K562 (cell line): ENCODE measurements at regions not wholly inside any gene's neighbourhood (a gene's known extent, or its start where the extent isn't known, plus 50 kb on each side); places are given as distances from the start of the nearest gene placed in this dataset.

Experiments used
- CTCF ChIP-seq, 3 experiments: IDR thresholded peaks in 2 of 3; conservative IDR thresholded peaks in 1 of 3; 2 replicates each; pipeline ENCODE4 v1.5.1; 2011 to 2012; ENCODE audit warnings: low read length in 3 of 3, mild to moderate bottlenecking in 3 of 3, control low read depth in 2 of 3, improper control_type of control experiment in 1 of 3, inconsistent platforms in 1 of 3, low read depth in 1 of 3, mixed read lengths in 1 of 3, moderate library complexity in 1 of 3; ENCODE audit not compliant: insufficient read depth in 2 of 3
- FIP1L1 ChIP-seq: fragments of 200-400 bp; formaldehyde crosslinking; IDR thresholded peaks from 2 replicates; pipeline ENCODE4 v1.6.1; 2018; ENCODE audit warnings: mild to moderate bottlenecking, low read depth, low read length; ENCODE audit not compliant: poor library complexity, severe bottlenecking
- HCFC1 ChIP-seq: IDR thresholded peaks from 2 replicates; pipeline ENCODE4 v1.6.1; 2012; ENCODE audit warnings: low read depth, low read length, improper control_type of control experiment
- ILF3 ChIP-seq: fragments of 450-650 bp; IDR thresholded peaks from 2 replicates; pipeline ENCODE4 v1.6.1; 2018; ENCODE audit warnings: antibody characterized with exemption, mild to moderate bottlenecking, moderate library complexity, borderline replicate concordance
- IRF1 ChIP-seq: sonication (generic); formaldehyde crosslinking; IDR thresholded peaks from 2 replicates; pipeline ENCODE4 v1.8.0; 2022; ENCODE audit warnings: missing genetic modification reagents, mild to moderate bottlenecking, borderline replicate concordance
- POLR2AphosphoS5 ChIP-seq: IDR thresholded peaks from 2 replicates; pipeline ENCODE4 v1.6.1; 2011; ENCODE audit warnings: mild to moderate bottlenecking, low read depth, low read length, moderate library complexity; ENCODE audit not compliant: control insufficient read depth, insufficient read depth
- RAD21 ChIP-seq, 2 experiments: fragments of 250-450 bp in 1 of 2; fragments of 450-650 bp in 1 of 2; sonication (Bioruptor Pico) in 1 of 2; formaldehyde crosslinking in 1 of 2; IDR thresholded peaks in 1 of 2; conservative IDR thresholded peaks in 1 of 2; 2 replicates each; pipeline versions ENCODE4 v1.4.0 to v1.8.0; 2020 to 2022; ENCODE audit warnings: mild to moderate bottlenecking in 2 of 2, moderate library complexity in 1 of 2
- TAF9B ChIP-seq: fragments of 450-650 bp; IDR thresholded peaks from 2 replicates; pipeline ENCODE4 v1.6.1; 2018; ENCODE audit warnings: mild to moderate bottlenecking; ENCODE audit not compliant: partially characterized antibody
- USF2 ChIP-seq: sonication (generic); formaldehyde crosslinking; IDR thresholded peaks from 2 replicates; pipeline ENCODE4 v1.5.0; 2020; ENCODE audit warnings: missing genetic modification reagents
- ZHX1 ChIP-seq: fragments of 150-350 bp; conservative IDR thresholded peaks from 2 replicates; pipeline ENCODE4 v1.6.1; 2014; ENCODE audit warnings: low read length
- ZNF143 ChIP-seq: sonication (generic); formaldehyde crosslinking; IDR thresholded peaks from 2 replicates; pipeline ENCODE4 v1.9.0; 2022; ENCODE audit warnings: mild to moderate bottlenecking, missing genetic modification reagents
- ZNF24 ChIP-seq: fragments of 450-650 bp; IDR thresholded peaks from 2 replicates; pipeline ENCODE4 v1.6.1; 2016
- ZNF444 ChIP-seq: fragments of 250-450 bp; sonication (Bioruptor Pico); IDR thresholded peaks from 2 replicates; pipeline ENCODE4 v1.4.0; 2020; ENCODE audit warnings: mild to moderate bottlenecking, moderate library complexity

- TF ChIP-seq FIP1L1 (no peak), HCFC1 (no peak), ILF3 (no peak), TAF9B (no peak), IRF1 (no peak), RAD21 (CRISPR knock-in tag; conservative IDR thresholded peaks at IDR 0.05 in 1 of 2, IDR thresholded peaks at IDR 0.05 in 1 of 2) (no peak), ZNF143 (no peak), ZNF24 (no peak), CTCF (IDR thresholded peaks at IDR 0.05 in 2 of 3, conservative IDR thresholded peaks at IDR 0.05 in 1 of 3; ENCODE audit: insufficient read depth in 2 of 3, low read depth in 1 of 3, low read length in 3 of 3) (no peak), ZHX1 (no peak), POLR2AphosphoS5 (no peak), ZNF444 (no peak), USF2 (CRISPR knock-in tag) (no peak)
Observed at GRCh38 chr15:26177816-26178215, 314.7 kb upstream of the ATP10A start.
